WTC11 (cell line): ENCODE measurements at regions not wholly inside any gene's neighbourhood (a gene's known extent, or its start where the extent isn't known, plus 50 kb on each side); places are given as distances from the start of the nearest gene placed in this dataset.

Source experiments
- ATAC-seq: fragments of 200-7000 bp; cut with Tn5 transposase; 2 replicates; pipeline ENCODE4 v1.10.0; 2021; ENCODE audit warnings: mild to moderate bottlenecking, moderate library complexity
- CTCF ChIA-PET: fragments of 300-600 bp; sonication (Branson Sonifier 250); formaldehyde crosslinking; loops from one replicate; lab custom pipeline; 2021; ENCODE audit warnings: antibody characterized with exemption; lab: Charles Lee
- POLR2A ChIA-PET: fragments of 350-600 bp; sonication (Branson Sonifier 250); formaldehyde crosslinking; loops from one replicate; lab custom pipeline; 2021; ENCODE audit warnings: antibody characterized with exemption; lab: Charles Lee
- DNase-seq: peaks from one replicate; pipeline ENCODE4 v3.0.0; 2021; ENCODE audit warnings: low spot score
- H3K27ac Mint-ChIP-seq: 2 replicates; pipeline ENCODE4 v1.8.0; 2021; ENCODE audit warnings: mixed read lengths
- H3K27me3 Mint-ChIP-seq: 2 replicates; pipeline ENCODE4 v1.8.0; 2021; ENCODE audit warnings: low read depth, mild to moderate bottlenecking, moderate library complexity, mixed read lengths
- H3K36me3 Mint-ChIP-seq: 2 replicates; pipeline ENCODE4 v1.8.0; 2021; ENCODE audit warnings: mixed read lengths
- H3K4me1 Mint-ChIP-seq: 2 replicates; pipeline ENCODE4 v1.8.0; 2022; ENCODE audit warnings: mixed read lengths
- H3K4me3 Mint-ChIP-seq: 2 replicates; pipeline ENCODE4 v1.8.0; 2021; ENCODE audit warnings: mild to moderate bottlenecking, moderate library complexity, mixed read lengths
- H3K9me3 Mint-ChIP-seq: 2 replicates; pipeline ENCODE4 v1.8.0; 2021; ENCODE audit warnings: mixed read lengths
- AFF4 ChIP-seq: sonication (generic); formaldehyde crosslinking; IDR thresholded peaks from 2 replicates; pipeline ENCODE4 v1.8.1; 2023; ENCODE audit warnings: mild to moderate bottlenecking, missing genetic modification reagents, borderline replicate concordance
- ATF2 ChIP-seq: sonication (generic); formaldehyde crosslinking; IDR thresholded peaks from 2 replicates; pipeline ENCODE4 v1.8.1; 2022; ENCODE audit warnings: low read depth, missing genetic modification reagents, borderline replicate concordance
- ATF6 ChIP-seq: sonication (generic); formaldehyde crosslinking; IDR thresholded peaks from 2 replicates; pipeline ENCODE4 v1.8.1; 2023; ENCODE audit warnings: mild to moderate bottlenecking, missing genetic modification reagents
- FOXP4 ChIP-seq: sonication (generic); formaldehyde crosslinking; IDR thresholded peaks from 2 replicates; pipeline ENCODE4 v1.8.0; 2022; ENCODE audit warnings: mild to moderate bottlenecking, missing genetic modification reagents
- NFATC4 ChIP-seq: fragments of 250-450 bp; sonication (Bioruptor Pico); IDR thresholded peaks from 2 replicates; pipeline ENCODE4 v1.9.0; 2021; ENCODE audit warnings: mild to moderate bottlenecking
- SMAD4 ChIP-seq: sonication (generic); formaldehyde crosslinking; IDR thresholded peaks from 2 replicates; pipeline ENCODE4 v1.8.0; 2022; ENCODE audit warnings: mild to moderate bottlenecking, missing genetic modification reagents
- STAT6 ChIP-seq: sonication (generic); formaldehyde crosslinking; conservative IDR thresholded peaks from 2 replicates; pipeline ENCODE4 v1.8.1; 2023; ENCODE audit warnings: mild to moderate bottlenecking, low read depth, missing genetic modification reagents, moderate library complexity
- TCF7 ChIP-seq: sonication (generic); formaldehyde crosslinking; IDR thresholded peaks from 2 replicates; pipeline ENCODE4 v1.8.0; 2022; ENCODE audit warnings: mild to moderate bottlenecking, low read depth, missing genetic modification reagents, moderate library complexity
- ZNF425 ChIP-seq: fragments of 250-450 bp; sonication (Bioruptor Pico); conservative IDR thresholded peaks from 2 replicates; pipeline ENCODE4 v1.9.0; 2021; ENCODE audit warnings: mild to moderate bottlenecking
- ZNF512 ChIP-seq: sonication (generic); formaldehyde crosslinking; IDR thresholded peaks from 2 replicates; pipeline ENCODE4 v1.8.1; 2022; ENCODE audit warnings: missing genetic modification reagents, borderline replicate concordance

GRCh38 chr16:85359147-85359822 is 247.0 kb upstream of the CIBAR2 start:
- TF ChIP-seq AFF4 (CRISPR knock-in tag) = no peak
- no peak for TF ChIP-seq ZNF512
- TF ChIP-seq FOXP4 (CRISPR knock-in tag) = no peak
- TF ChIP-seq, all 79 proteins: peak for 0
- no peak for DNase-seq
- Mint-ChIP-seq H3K9me3 (peaks cover 6% of the 10 kb centered on the region), H3K36me3 (peaks cover 7% of the 10 kb centered on the region), H3K4me1 (peaks cover 6% of the 10 kb centered on the region), H3K27me3 (no peaks in the 10 kb centered on the region), H3K4me3 (no peak overlapping the region), H3K27ac (no peak overlapping the region)
- ChIA-PET POLR2A (no interaction called here), CTCF (interaction anchor here (1.0 to 1.6 kb wide), 6 partner anchors 9 to 192 kb away, joined by 3 to 6 read pairs (median 4); no protein-coding TSS in a partner anchor)
- no peak for ATAC-seq

GRCh38 chr16:85360323-85361277 is 248.3 kb upstream of the CIBAR2 start:
- Mint-ChIP-seq H3K27ac (peak overlapping the region; percentile 61), H3K4me3 (no peak overlapping the region), H3K27me3 (peaks cover 3% of the 10 kb centered on the region; the same call in 1 of the 2 replicates), H3K4me1 (peaks cover 9% of the 10 kb centered on the region), H3K36me3 (peaks cover 12% of the 10 kb centered on the region), H3K9me3 (peaks cover 7% of the 10 kb centered on the region)
- TF ChIP-seq ATF2 (CRISPR knock-in tag) (no peak), STAT6 (CRISPR knock-in tag) (no peak), ATF6 (CRISPR knock-in tag) (no peak), ZNF512 (no peak), NFATC4 (no peak), TCF7 (CRISPR knock-in tag) (no peak), SMAD4 (CRISPR knock-in tag) (no peak), ZNF425 (no peak)
- ATAC-seq (no peak), DNase-seq (no peak)
- POLR2A ChIA-PET = no interaction called here
- CTCF ChIA-PET = interaction anchor here (1.1 to 1.6 kb wide), 3 partner anchors 13 to 60 kb away, joined by 3 to 6 read pairs (median 3); no protein-coding TSS in a partner anchor
